ENCODE measurements at regions not wholly inside any gene's neighbourhood (a gene's known extent, or its start where the extent isn't known, plus 50 kb on each side); places are given as distances from the start of the nearest gene placed in this dataset.

GRCh38 chr9:29556317-29556716, 1983.0 kb upstream of the C9orf72 start:
- TF ChIP-seq CTCF (optimal IDR thresholded peaks at IDR 0.05 in 1 of 3, IDR thresholded peaks at IDR 0.05 in 1 of 3, conservative IDR thresholded peaks at IDR 0.05 in 1 of 3; ENCODE audit: extremely low read depth in 1 of 3, insufficient read depth in 2 of 3, low read length in 3 of 3), result no peak
- TF ChIP-seq EZH2 (IDR thresholded peaks at IDR 0.05; ENCODE audit: low read length), result no peak

Data from keratinocyte (primary cell).